Heart left ventricle (tissue), 13 donors: ENCODE measurements at regions not wholly inside any gene's neighbourhood (a gene's known extent, or its start where the extent isn't known, plus 50 kb on each side); places are given as distances from the start of the nearest gene placed in this dataset.

Experiments used
- POLR2A ChIP-seq, 2 donors: fragments of 450-650 bp; IDR thresholded peaks; one replicate each; pipeline ENCODE4 v1.6.1; 2017; ENCODE audit warnings: antibody characterized with exemption in 2 of 2, mild to moderate bottlenecking in 2 of 2, moderate library complexity in 2 of 2
- TF ChIP-seq, protein P1 (sequence below), 12 donors: fragments of 200-600 bp; sonication (generic) in 4 of 12; IDR thresholded peaks; one replicate each; pipeline versions ENCODE4 v1.5.0 to v1.8.0; 2018 to 2022; ENCODE audit warnings: antibody characterized with exemption in 12 of 12, mild to moderate bottlenecking in 5 of 12
- donor health status: ischemic (EF 13 %, LVEDD 7.1; RV severe dilation, severe dysfunction).
- donor health status: DM: no; HTN: yes; CAD: no.
- donor health status: DM: no; HTN: no; CAD: no.
- donor health status: ischemic (EF 25% LVEDD 6.9; RV normal size, moderate dysfunction).
- donor health status: ischemic (EF 25% LVEDD 5.7; RV mildly dilated, moderate dysfunction).
- donor health status: ischemic (EF 35%, LVEDD 5.7; RV mildly dilated, moderate dysfunction).
- donor health status: nonischemic (EF 11% LVEDD 7.7; RV severe dilation, severe dysfunction).
- donor health status: DM: yes; HTN: yes; CAD: no.
- donor health status: PGD.
- donor health status: ischemic (EF 29% LVEDD 5.4; RV normal size, mild dysfunction).
- donor health status: nonischemic (EF 23%, LVEDD 6.1; RV moderate dilation, normal function).

DNA sequence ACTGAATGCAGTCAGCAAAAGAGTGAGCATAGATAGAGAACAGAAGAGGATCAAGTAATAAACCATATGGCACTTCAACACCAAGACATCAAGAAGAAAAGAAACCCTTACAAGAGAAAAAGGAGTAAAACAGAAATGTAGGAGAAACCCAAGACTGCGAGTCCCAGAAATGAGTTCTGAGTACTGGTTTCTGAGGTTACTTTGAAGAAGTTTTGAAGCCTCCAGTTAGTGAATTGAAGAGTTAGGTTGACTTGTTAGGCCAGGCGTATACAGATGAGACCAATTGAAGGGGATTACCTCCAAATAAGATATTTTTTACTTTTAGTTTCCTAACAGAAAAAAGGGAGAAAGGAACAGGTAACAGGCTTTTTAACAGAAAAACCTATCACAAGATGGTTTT lies 162.2 kb upstream of the SSTR1 start:
- TF ChIP-seq, protein P1, sequence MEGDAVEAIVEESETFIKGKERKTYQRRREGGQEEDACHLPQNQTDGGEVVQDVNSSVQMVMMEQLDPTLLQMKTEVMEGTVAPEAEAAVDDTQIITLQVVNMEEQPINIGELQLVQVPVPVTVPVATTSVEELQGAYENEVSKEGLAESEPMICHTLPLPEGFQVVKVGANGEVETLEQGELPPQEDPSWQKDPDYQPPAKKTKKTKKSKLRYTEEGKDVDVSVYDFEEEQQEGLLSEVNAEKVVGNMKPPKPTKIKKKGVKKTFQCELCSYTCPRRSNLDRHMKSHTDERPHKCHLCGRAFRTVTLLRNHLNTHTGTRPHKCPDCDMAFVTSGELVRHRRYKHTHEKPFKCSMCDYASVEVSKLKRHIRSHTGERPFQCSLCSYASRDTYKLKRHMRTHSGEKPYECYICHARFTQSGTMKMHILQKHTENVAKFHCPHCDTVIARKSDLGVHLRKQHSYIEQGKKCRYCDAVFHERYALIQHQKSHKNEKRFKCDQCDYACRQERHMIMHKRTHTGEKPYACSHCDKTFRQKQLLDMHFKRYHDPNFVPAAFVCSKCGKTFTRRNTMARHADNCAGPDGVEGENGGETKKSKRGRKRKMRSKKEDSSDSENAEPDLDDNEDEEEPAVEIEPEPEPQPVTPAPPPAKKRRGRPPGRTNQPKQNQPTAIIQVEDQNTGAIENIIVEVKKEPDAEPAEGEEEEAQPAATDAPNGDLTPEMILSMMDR (IDR thresholded peaks at IDR 0.05), result no peak
- no peak for TF ChIP-seq POLR2A (IDR thresholded peaks at IDR 0.05)
